Body of pancreas (tissue), 4 donors: ENCODE measurements at regions not wholly inside any gene's neighbourhood (a gene's known extent, or its start where the extent isn't known, plus 50 kb on each side); places are given as distances from the start of the nearest gene placed in this dataset.

Experiments
- POLR2A ChIP-seq, 3 donors: fragments of 450-650 bp; IDR thresholded peaks; one replicate each; pipeline ENCODE4 v1.6.1; 2016; ENCODE audit warnings: antibody characterized with exemption in 3 of 3, mild to moderate bottlenecking in 2 of 3
- TF ChIP-seq, protein P1 (sequence below), 7 experiments: fragments of 450-650 bp in 4 of 7; fragments of 200-600 bp in 3 of 7; sonication (generic) in 3 of 7; IDR thresholded peaks; one replicate each; pipeline ENCODE4 v1.5.1; 2016 to 2019; ENCODE audit warnings: antibody characterized with exemption in 7 of 7

DNA sequence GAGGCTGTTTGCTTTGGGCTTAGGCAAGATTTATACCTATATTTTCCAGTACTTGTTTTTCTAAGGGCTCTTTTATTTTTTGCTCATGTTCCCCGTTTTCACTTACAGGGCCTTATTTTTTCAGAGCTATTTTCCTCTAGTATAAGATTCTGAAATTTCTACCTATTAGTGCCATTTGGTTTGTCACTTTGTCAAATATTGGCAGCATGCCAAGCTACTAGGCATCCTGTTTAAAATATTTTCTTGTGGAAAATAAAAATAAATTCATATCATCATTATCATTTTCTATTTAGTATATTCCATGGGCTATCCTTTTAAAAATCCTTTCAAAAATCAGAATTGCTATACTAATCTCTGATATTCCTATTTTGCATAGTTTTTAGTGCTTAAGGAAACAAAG, 64.8 kb upstream of the CHST9 start:
- TF ChIP-seq, protein P1, sequence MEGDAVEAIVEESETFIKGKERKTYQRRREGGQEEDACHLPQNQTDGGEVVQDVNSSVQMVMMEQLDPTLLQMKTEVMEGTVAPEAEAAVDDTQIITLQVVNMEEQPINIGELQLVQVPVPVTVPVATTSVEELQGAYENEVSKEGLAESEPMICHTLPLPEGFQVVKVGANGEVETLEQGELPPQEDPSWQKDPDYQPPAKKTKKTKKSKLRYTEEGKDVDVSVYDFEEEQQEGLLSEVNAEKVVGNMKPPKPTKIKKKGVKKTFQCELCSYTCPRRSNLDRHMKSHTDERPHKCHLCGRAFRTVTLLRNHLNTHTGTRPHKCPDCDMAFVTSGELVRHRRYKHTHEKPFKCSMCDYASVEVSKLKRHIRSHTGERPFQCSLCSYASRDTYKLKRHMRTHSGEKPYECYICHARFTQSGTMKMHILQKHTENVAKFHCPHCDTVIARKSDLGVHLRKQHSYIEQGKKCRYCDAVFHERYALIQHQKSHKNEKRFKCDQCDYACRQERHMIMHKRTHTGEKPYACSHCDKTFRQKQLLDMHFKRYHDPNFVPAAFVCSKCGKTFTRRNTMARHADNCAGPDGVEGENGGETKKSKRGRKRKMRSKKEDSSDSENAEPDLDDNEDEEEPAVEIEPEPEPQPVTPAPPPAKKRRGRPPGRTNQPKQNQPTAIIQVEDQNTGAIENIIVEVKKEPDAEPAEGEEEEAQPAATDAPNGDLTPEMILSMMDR (IDR thresholded peaks at IDR 0.05), result no peak
- TF ChIP-seq POLR2A (IDR thresholded peaks at IDR 0.05), result no peak
